K562 (cell line): ENCODE measurements at regions not wholly inside any gene's neighbourhood (a gene's known extent, or its start where the extent isn't known, plus 50 kb on each side); places are given as distances from the start of the nearest gene placed in this dataset.

Source experiments
- C11orf30 ChIP-seq: fragments of 450-650 bp; IDR thresholded peaks from 2 replicates; pipeline ENCODE4 v1.6.1; 2016; ENCODE audit warnings: low read depth, mild to moderate bottlenecking
- CHD7 ChIP-seq: fragments of 200-600 bp; sonication (generic); IDR thresholded peaks from one replicate; pipeline ENCODE4 v1.6.1; 2012; ENCODE audit warnings: mild to moderate bottlenecking, low read depth, low read length, inconsistent platforms
- CTCF ChIP-seq, 3 experiments: IDR thresholded peaks in 2 of 3; conservative IDR thresholded peaks in 1 of 3; 2 replicates each; pipeline ENCODE4 v1.5.1; 2011 to 2012; ENCODE audit warnings: low read length in 3 of 3, mild to moderate bottlenecking in 3 of 3, control low read depth in 2 of 3, improper control_type of control experiment in 1 of 3, inconsistent platforms in 1 of 3, low read depth in 1 of 3, mixed read lengths in 1 of 3, moderate library complexity in 1 of 3; ENCODE audit not compliant: insufficient read depth in 2 of 3
- KDM1A ChIP-seq, 2 experiments: fragments of 450-650 bp; IDR thresholded peaks; 2 replicates each; pipeline ENCODE4 v1.6.1; 2016; ENCODE audit warnings: mild to moderate bottlenecking in 2 of 2
- NFYB ChIP-seq: IDR thresholded peaks from 2 replicates; pipeline ENCODE4 v1.6.1; 2011; ENCODE audit warnings: mild to moderate bottlenecking, moderate library complexity; ENCODE audit not compliant: insufficient read length; ENCODE audit errors: extremely low read depth
- NR2C2 ChIP-seq, 2 experiments: fragments of 200-800 bp in 1 of 2; sonication (Bioruptor generic) in 1 of 2; sonication (generic) in 1 of 2; formaldehyde crosslinking in 1 of 2; IDR thresholded peaks; 2 replicates each; pipeline versions ENCODE4 v1.6.1 to v1.8.0; 2016 to 2022; ENCODE audit warnings: mild to moderate bottlenecking in 1 of 2, missing compliant biosample characterization in 1 of 2, missing genetic modification characterization in 1 of 2, missing genetic modification reagents in 1 of 2
- SMAD4 ChIP-seq: fragments of 250-450 bp; sonication (Bioruptor Pico); conservative IDR thresholded peaks from 2 replicates; pipeline ENCODE4 v1.8.0; 2021; ENCODE audit warnings: inconsistent platforms, mild to moderate bottlenecking, moderate library complexity
- TBL1XR1 ChIP-seq, 2 experiments: IDR thresholded peaks; 2 replicates each; pipeline ENCODE4 v1.6.1; 2012; ENCODE audit warnings: improper control_type of control experiment in 2 of 2, low read length in 2 of 2, mild to moderate bottlenecking in 1 of 2
- ZC3H8 ChIP-seq: fragments of 450-650 bp; IDR thresholded peaks from 2 replicates; pipeline ENCODE4 v1.6.1; 2017

GRCh38 chr1:82785268-82785790, 984.6 kb downstream of the ADGRL2 start:
- TF ChIP-seq C11orf30 (no peak), SMAD4 (CRISPR knock-in tag) (no peak), CTCF (IDR thresholded peaks at IDR 0.05 in 2 of 3, conservative IDR thresholded peaks at IDR 0.05 in 1 of 3; ENCODE audit: insufficient read depth in 2 of 3, low read depth in 1 of 3, low read length in 3 of 3) (no peak), NFYB (no peak), KDM1A (IDR thresholded peaks at IDR 0.05) (no peak), TBL1XR1 (IDR thresholded peaks at IDR 0.05; ENCODE audit: low read length in 2 of 2) (no peak), NR2C2 (CRISPR knock-in tag; IDR thresholded peaks at IDR 0.05) (no peak), NR2C2 (tag; IDR thresholded peaks at IDR 0.05) (no peak), ZC3H8 (no peak), CHD7 (no peak)
